GM12873 (cell line): ENCODE measurements at regions not wholly inside any gene's neighbourhood (a gene's known extent, or its start where the extent isn't known, plus 50 kb on each side); places are given as distances from the start of the nearest gene placed in this dataset.

Experiments used
- TF ChIP-seq, protein P1 (sequence below): IDR thresholded peaks from 2 replicates; pipeline ENCODE4 v1.5.1; 2012; ENCODE audit warnings: low read depth, mild to moderate bottlenecking, moderate library complexity, low read length, control low read depth; ENCODE audit not compliant: insufficient read depth; ENCODE audit errors: missing control alignments

DNA sequence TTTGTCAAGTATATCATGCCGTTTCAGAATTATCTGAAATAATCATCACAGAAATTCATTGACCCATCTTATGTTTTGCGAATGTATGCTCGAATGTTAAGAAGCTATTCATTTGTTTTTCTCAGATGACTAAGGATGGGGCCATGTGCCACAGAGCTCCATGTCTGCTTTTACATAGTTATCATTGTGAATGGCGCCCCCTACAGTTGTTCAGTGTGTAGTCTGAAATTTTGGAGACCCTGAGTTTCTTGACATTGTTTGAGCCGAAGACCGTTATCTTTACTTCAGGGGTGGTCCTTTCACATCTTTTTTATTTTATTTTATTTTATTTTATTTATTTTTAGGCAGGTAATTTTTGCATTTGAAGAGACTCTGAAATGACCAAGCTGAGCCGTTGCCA is 972.0 kb upstream of the RBFOX1 start:
- TF ChIP-seq, protein P1, sequence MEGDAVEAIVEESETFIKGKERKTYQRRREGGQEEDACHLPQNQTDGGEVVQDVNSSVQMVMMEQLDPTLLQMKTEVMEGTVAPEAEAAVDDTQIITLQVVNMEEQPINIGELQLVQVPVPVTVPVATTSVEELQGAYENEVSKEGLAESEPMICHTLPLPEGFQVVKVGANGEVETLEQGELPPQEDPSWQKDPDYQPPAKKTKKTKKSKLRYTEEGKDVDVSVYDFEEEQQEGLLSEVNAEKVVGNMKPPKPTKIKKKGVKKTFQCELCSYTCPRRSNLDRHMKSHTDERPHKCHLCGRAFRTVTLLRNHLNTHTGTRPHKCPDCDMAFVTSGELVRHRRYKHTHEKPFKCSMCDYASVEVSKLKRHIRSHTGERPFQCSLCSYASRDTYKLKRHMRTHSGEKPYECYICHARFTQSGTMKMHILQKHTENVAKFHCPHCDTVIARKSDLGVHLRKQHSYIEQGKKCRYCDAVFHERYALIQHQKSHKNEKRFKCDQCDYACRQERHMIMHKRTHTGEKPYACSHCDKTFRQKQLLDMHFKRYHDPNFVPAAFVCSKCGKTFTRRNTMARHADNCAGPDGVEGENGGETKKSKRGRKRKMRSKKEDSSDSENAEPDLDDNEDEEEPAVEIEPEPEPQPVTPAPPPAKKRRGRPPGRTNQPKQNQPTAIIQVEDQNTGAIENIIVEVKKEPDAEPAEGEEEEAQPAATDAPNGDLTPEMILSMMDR: no peak

DNA sequence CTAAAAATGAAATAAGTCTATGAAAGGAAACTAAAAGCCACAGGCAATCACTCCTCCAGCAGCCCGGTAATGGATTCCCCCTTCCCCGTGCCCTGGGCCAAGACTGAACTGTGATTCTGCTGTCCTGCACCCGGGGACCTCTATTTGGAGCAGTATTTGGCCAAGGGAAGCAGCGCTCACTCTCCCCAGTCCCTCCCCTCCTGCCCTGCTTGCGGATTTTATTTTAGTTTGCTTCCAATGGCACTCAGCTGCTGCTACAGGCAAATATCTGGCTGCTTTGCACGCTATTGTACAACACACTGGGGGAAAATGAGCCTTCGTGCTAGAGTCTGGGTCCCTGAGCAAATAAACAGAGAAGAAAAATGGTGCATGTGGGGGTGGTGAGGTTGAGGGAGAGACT is 975.7 kb upstream of the RBFOX1 start:
- TF ChIP-seq, protein P1: no peak

DNA sequence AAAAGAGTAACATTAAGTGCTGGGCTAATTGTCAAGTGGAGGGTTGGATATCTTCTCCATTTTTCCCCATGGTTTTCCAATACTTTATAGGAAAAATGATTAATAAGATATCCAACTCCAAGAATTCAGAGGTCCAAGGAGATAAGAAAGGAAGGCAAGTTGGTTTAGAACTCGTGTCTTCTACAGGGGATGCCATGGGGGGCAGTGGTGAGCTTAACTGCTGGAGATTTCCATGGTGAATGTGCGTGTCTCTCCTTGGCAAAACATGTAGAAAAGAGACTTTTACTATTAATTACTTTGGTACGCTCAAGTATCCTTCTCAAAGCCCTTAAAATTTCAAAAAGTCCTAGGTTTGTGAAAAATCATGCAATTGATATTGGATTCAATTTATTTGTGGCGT is 982.9 kb upstream of the RBFOX1 start:
- TF ChIP-seq, protein P1: no peak

DNA sequence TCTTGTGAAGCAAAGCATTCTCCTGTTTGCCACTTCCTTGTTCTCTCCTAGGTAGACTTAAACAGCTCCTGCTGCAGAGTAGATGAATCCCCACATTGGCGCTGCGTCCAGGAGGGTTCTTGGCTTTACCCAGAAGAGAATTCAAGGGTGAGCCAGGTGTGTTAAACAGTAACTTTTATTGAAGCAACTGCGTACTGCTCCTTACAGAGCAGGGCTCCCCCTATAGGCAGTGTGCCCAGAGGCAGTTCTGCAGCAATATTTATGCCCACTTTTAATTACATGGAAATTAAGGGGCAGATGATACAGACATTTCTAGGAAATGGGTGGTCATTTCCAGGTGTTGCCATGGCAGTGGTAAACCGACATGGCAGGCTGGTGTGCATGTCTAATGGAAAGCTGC is 987.6 kb upstream of the RBFOX1 start:
- TF ChIP-seq, protein P1: peak; percentile 11

DNA sequence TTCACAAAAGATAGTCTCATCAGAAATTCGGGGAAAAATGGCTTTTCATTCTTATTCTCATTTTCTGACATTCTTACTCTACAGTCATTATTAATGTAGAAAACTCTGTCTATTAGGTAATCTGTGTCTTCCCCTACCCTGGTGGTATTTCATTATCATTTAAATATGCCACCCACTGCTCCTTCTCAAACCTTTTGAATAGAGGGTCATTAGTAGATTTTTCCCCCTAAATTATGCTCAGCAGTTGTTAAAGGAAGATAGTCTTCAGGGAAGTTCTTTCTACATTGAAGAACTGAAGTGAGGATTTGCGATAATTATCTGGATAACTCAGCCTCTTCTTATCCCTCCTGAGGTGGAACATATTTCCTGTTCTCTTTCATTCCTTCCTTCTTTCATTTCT is 989.5 kb upstream of the RBFOX1 start:
- TF ChIP-seq, protein P1: no peak

DNA sequence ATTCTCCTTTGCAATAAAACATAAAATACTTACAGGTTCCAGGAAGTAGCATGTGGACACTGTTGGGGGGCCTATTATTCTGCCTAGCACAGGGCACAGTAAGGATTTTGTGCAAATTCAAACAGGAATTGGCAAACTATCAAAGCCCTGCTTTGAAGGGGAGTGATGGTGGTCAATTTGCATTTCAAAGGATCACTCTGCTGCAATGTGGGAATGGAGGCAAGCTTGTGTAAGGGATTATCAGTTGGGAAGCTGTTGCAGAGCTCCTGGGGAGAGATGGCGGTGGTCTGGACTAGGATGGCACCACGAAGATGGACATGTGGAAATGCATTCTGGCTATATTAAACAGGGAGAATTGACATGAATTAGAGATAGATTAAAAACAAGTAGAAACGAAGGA is 990.7 kb upstream of the RBFOX1 start:
- TF ChIP-seq, protein P1: no peak

DNA sequence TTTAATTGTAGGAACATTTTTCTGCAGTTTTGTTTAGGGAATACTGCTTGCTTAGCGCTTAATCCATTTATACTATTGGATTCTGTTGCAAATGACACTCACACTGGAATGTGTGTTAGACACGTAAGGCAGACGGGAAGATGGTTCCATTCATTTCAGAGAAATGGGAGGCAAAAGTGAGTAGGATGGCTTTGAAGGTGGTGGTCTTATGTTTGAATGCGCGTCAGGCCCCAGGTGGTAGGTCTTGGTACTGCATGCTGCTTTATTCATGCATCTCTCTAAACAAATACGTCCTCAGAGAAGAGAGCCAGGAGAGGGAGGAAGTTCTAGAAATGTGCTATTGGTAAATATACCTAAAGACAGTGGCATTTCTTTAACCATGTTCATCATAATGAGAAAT is 997.6 kb upstream of the RBFOX1 start:
- TF ChIP-seq, protein P1: peak; percentile 75

DNA sequence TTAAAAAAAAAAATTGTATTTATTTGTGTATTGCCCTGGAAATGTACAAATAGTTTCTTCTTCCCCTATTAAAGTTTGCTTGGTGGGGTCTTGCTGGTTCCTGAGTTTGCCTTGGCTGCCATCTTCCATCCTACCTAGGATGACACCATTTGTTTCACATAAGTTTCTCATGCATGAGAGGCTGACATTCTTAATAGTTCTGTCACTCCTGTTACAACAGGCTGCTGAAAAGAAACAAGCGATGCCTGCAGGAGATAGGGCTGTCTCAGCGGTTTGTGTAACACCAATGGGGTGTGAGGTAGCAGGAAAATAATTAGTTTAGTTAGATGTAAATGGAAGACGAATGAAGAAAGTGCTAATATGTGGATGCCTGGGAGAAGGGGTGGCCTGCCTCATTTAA is 1000.9 kb upstream of the RBFOX1 start:
- TF ChIP-seq, protein P1: no peak
